ENCODE measurements at regions not wholly inside any gene's neighbourhood (a gene's known extent, or its start where the extent isn't known, plus 50 kb on each side); places are given as distances from the start of the nearest gene placed in this dataset.

DNA sequence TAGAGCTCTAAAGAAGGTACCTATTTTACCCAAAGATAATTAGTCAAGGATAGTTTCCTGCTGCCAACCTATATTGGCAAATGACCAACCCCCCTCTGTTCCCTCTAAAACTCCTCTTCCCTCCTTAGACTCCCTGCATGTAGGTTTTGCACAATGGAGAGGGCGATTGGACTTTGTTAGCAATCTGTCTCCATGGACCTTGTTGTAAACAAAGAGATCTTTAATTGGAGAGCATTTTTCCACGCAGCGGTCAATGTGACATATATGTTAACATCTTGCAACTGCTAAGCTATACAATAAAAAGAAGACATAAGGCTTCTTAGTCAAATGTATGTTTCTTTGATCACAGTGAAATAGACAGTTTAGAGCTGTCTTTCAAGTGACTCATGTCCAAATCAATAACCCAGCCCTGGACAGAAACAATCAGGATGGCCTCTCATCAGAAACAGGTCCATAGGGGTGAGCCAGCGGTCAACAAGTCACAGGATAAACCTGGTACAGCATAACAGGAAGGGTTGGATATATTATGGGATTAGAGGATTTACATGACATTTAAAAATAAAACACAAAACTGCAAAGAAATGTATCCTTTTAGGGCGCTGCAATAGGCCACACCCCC lies 69.7 kb upstream of the UBL3 start:
- TF ChIP-seq, protein P1, sequence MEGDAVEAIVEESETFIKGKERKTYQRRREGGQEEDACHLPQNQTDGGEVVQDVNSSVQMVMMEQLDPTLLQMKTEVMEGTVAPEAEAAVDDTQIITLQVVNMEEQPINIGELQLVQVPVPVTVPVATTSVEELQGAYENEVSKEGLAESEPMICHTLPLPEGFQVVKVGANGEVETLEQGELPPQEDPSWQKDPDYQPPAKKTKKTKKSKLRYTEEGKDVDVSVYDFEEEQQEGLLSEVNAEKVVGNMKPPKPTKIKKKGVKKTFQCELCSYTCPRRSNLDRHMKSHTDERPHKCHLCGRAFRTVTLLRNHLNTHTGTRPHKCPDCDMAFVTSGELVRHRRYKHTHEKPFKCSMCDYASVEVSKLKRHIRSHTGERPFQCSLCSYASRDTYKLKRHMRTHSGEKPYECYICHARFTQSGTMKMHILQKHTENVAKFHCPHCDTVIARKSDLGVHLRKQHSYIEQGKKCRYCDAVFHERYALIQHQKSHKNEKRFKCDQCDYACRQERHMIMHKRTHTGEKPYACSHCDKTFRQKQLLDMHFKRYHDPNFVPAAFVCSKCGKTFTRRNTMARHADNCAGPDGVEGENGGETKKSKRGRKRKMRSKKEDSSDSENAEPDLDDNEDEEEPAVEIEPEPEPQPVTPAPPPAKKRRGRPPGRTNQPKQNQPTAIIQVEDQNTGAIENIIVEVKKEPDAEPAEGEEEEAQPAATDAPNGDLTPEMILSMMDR (IDR thresholded peaks at IDR 0.05; ENCODE audit: control insufficient read depth, insufficient read depth, low read depth, low read length, missing control alignments), result no peak
- no peak overlapping the region for H3K4me3 ChIP-seq (ENCODE audit: control insufficient read depth, low read depth, low read length)
- DNase-seq (ENCODE audit: low read depth), result no peak

DNA sequence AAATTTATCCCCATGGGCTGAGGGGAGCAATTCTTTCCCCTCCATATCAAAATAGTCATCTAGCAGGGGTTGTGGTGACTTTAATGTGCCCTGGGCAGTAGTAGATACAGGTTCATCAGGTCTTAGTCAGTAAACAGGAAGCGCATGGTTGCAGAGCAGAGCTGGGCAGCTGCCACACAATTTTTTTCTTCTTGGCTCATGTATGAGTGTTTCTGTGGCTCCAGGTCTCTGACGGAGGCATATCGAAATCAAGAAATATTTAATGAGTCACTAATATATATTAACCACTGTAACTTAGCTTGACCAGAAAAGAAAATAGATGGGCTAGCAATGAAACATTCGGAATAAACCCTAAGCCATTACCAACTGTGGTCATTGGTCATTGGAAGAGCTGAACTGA lies 68.4 kb upstream of the UBL3 start:
- DNase-seq (ENCODE audit: low read depth), result peak; percentile 63
- TF ChIP-seq, protein P1 (IDR thresholded peaks at IDR 0.05; ENCODE audit: control insufficient read depth, insufficient read depth, low read depth, low read length, missing control alignments), result no peak
- H3K4me3 ChIP-seq (ENCODE audit: control insufficient read depth, low read depth, low read length), result no peak overlapping the region

DNA sequence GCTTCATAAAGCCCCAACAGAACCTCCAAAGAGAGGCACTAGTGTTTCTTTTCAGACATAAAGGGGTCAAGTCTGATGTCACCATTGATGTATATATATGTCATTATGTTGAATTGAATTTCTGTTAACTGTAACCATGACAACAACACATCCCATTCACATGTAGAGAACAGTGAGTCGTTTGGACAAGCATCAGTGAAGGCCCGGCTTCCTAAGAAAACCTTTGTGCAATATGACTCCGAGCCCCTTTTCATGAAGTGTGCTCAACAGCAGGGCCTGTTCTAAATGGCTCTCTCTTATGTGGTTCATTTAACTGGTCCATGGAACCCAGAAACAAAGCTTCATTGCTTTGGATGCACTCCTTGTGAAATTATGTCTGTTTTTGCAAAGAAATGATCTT lies 67.2 kb upstream of the UBL3 start:
- H3K4me3 ChIP-seq (ENCODE audit: control insufficient read depth, low read depth, low read length), result no peak overlapping the region
- DNase-seq (ENCODE audit: low read depth), result no peak
- TF ChIP-seq, protein P1 (IDR thresholded peaks at IDR 0.05; ENCODE audit: control insufficient read depth, insufficient read depth, low read depth, low read length, missing control alignments), result no peak

DNA sequence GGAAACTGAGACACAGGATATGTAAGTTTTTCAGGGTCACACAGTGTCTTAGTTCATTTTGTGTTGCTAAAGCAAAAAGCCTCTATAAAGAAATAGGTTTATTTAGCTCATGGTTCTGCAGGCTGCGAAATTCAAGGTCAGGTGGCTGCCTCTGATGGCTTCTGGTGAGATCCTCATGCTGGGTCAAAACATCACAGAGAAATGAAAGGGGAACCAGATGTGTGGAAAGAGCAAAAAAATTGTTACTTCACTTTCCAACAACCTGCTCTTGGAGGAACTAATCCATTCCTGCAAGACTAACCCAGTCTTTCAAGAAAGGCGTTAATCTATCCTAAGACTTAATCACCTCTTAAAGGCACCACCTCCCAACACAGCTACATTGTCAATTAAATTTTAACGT lies 64.2 kb upstream of the UBL3 start:
- no peak for DNase-seq (ENCODE audit: low read depth)
- H3K4me3 ChIP-seq (ENCODE audit: control insufficient read depth, low read depth, low read length), result no peak overlapping the region
- TF ChIP-seq, protein P1 (IDR thresholded peaks at IDR 0.05; ENCODE audit: control insufficient read depth, insufficient read depth, low read depth, low read length, missing control alignments), result no peak

DNA sequence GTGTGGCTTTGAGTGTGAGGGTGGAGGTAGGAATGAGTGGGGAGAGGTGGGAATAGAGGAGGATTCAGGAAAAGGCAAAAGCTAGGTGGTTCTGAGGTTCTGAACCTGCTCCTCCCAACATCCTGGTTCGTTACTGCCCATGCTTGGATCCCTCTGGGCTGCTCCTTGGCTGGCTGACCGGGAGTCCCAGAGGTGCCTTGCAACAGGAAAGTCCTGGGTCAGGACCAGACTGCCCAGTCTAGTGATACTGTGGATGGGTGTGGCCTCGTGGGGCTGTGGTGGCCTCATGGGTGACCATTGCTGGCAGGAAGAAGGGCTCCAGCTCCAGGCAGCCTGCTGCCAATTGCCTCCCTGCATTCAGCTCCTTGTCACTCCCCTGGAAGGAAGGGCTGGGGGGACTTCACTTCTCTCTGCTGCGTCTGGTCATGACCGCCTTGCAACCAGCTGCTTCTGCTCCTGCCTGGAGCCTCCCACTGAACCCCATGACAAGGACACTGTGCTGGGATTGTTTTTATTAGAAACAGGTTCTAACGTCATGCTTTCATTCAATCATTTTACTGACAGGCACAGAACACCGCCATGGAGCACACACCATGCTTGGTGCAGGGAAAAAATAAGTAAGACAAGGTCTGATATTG lies 61.5 kb upstream of the UBL3 start:
- H3K4me3 ChIP-seq (ENCODE audit: control insufficient read depth, low read depth, low read length), result no peak overlapping the region
- TF ChIP-seq, protein P1 (IDR thresholded peaks at IDR 0.05; ENCODE audit: control insufficient read depth, insufficient read depth, low read depth, low read length, missing control alignments), result no peak
- no peak for DNase-seq (ENCODE audit: low read depth)

DNA sequence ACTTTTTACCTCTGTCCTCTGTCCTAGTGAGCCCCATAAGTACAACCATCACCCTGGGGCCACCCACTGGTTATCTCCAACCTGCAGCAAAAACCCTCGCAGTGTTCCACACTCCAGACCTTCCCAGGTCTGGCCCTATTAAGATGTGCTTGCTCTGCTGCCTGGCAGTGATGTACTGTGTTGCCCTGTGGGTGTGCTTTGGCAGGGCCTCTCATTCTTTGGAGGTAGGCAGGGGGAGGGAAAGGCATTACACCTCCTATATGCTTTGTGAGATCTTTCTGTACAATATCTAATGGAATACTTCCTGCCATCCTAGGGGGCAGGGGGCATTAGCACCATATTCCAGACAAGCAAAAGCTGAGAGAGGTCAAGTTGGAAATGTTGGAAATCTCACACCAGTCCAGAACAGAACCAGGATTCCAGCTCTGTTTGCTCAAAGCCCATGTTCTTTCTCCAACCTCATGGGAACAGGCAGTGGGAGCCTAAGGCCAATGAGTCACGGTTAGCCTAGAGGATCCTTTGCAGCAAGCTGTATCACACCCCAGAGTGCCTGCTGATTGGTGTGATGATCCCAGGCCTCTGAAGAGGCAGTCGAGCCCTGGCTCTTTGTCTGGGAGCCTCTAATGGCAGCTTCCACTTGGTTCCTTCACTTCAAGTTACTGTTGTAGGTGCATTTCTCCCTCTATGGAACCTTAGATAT lies 59.7 kb upstream of the UBL3 start:
- H3K4me3 ChIP-seq (ENCODE audit: control insufficient read depth, low read depth, low read length), result no peak overlapping the region
- DNase-seq (ENCODE audit: low read depth), result no peak
- TF ChIP-seq, protein P1 (IDR thresholded peaks at IDR 0.05; ENCODE audit: control insufficient read depth, insufficient read depth, low read depth, low read length, missing control alignments), result no peak
